GM23248 (cell line): ENCODE measurements at regions not wholly inside any gene's neighbourhood (a gene's known extent, or its start where the extent isn't known, plus 50 kb on each side); places are given as distances from the start of the nearest gene placed in this dataset.

ENCODE experiments used
- EZH2 ChIP-seq: fragments of 200-600 bp; sonication (generic); IDR thresholded peaks from 2 replicates; pipeline ENCODE4 v1.6.1; 2018; ENCODE audit warnings: antibody characterized with exemption, mild to moderate bottlenecking; ENCODE audit not compliant: insufficient read depth, poor library complexity, severe bottlenecking
- EZH2phosphoT487 ChIP-seq: fragments of 200-600 bp; sonication (generic); IDR thresholded peaks from 2 replicates; pipeline ENCODE4 v1.6.1; 2018; ENCODE audit warnings: antibody characterized with exemption, moderate library complexity, mild to moderate bottlenecking, low read depth; ENCODE audit not compliant: insufficient read depth

GRCh38 chr4:15240764-15241163 lies 187.1 kb upstream of the C1QTNF7 start:
- TF ChIP-seq EZH2 (no peak), EZH2phosphoT487 (no peak)
